ENCODE measurements at regions not wholly inside any gene's neighbourhood (a gene's known extent, or its start where the extent isn't known, plus 50 kb on each side); places are given as distances from the start of the nearest gene placed in this dataset.
A peak's percentile ranks its signal among the peaks of the same experiment; 100 is the strongest.

GRCh38 chr3:127488141-127488672 lies 102.3 kb downstream of the TPRA1 start:
- no peak overlapping the region for H3K4ac ChIP-seq (ENCODE audit: low read depth, low read length)
- no peaks in the 10 kb centered on the region for H3K9me3 ChIP-seq (ENCODE audit: control insufficient read depth, insufficient read depth, low read length)
- no peak overlapping the region for H3K9ac ChIP-seq (ENCODE audit: low read depth, low read length)
- H2AFZ ChIP-seq (replicated peaks; ENCODE audit: low read length, poor library complexity), result peak overlapping the region; percentile 33
- H4K8ac ChIP-seq (ENCODE audit: low read depth in 2 of 2, low read length in 2 of 2), result no peak overlapping the region
- no peak overlapping the region for H3K23ac ChIP-seq (ENCODE audit: low read depth, low read length)
- no peak overlapping the region for H3K18ac ChIP-seq (ENCODE audit: low read depth, low read length)
- H4K20me1 ChIP-seq (ENCODE audit: insufficient read depth, low read length), result no peaks in the 10 kb centered on the region
- BruUV-seq (replicated peaks), result no TSS peak
- no peak overlapping the region for H3K4me3 ChIP-seq (ENCODE audit: insufficient read depth, low read depth, low read length)
- 61% methylated on average over 2 of the region's 8 CpGs; no CpG with 5 or more reads in 1 of the 2 experiments for WGBS, 2 experiments (ENCODE audit: extremely low coverage in 2 of 2, insufficient read length in 1 of 2)
- H3K27me3 ChIP-seq (ENCODE audit: control insufficient read depth, insufficient read depth, low read length), result peaks cover 8% of the 10 kb centered on the region
- ATAC-seq (ENCODE audit: low read depth), result no peak
- POLR2A ChIA-PET (ENCODE audit: unreplicated experiment), result no interaction called here
- no peak overlapping the region for H4K91ac ChIP-seq (ENCODE audit: insufficient read depth, low read depth, low read length)
- no peak for TF ChIP-seq NFE2L2 (IDR thresholded peaks at IDR 0.05; ENCODE audit: low read depth, low read length)
- TF ChIP-seq, protein P1, sequence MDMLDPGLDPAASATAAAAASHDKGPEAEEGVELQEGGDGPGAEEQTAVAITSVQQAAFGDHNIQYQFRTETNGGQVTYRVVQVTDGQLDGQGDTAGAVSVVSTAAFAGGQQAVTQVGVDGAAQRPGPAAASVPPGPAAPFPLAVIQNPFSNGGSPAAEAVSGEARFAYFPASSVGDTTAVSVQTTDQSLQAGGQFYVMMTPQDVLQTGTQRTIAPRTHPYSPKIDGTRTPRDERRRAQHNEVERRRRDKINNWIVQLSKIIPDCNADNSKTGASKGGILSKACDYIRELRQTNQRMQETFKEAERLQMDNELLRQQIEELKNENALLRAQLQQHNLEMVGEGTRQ (IDR thresholded peaks at IDR 0.05; ENCODE audit: low read depth, low read length), result no peak
- TF ChIP-seq BHLHE40 (IDR thresholded peaks at IDR 0.05; ENCODE audit: low read depth, low read length), result no peak
- TF ChIP-seq CHD1 (IDR thresholded peaks at IDR 0.05; ENCODE audit: low read depth, low read length), result no peak
- TF ChIP-seq MAZ (IDR thresholded peaks at IDR 0.05; ENCODE audit: borderline replicate concordance, low read depth, low read length), result no peak
- TF ChIP-seq SMC3 (IDR thresholded peaks at IDR 0.05; ENCODE audit: low read depth, low read length), result no peak
- no peak for TF ChIP-seq CEBPB (IDR thresholded peaks at IDR 0.05; ENCODE audit: low read depth, low read length)
- TF ChIP-seq MAFK (IDR thresholded peaks at IDR 0.05; ENCODE audit: low read depth, low read length), result no peak
- no peak for TF ChIP-seq RCOR1 (IDR thresholded peaks at IDR 0.05; ENCODE audit: insufficient replicate concordance, low read length)
- no peak for TF ChIP-seq POLR2A (IDR thresholded peaks at IDR 0.05; ENCODE audit: low read depth, low read length)
- TF ChIP-seq MXI1 (IDR thresholded peaks at IDR 0.05; ENCODE audit: borderline replicate concordance, low read depth, low read length), result no peak
- TF ChIP-seq RAD21 (IDR thresholded peaks at IDR 0.05; ENCODE audit: low read length), result no peak
- TF ChIP-seq FOS (IDR thresholded peaks at IDR 0.05; ENCODE audit: low read depth, low read length), result no peak
- no peak overlapping the region for H2BK20ac ChIP-seq (ENCODE audit: low read depth, low read length)
- H2BK5ac ChIP-seq (ENCODE audit: low read depth, low read length, poor library complexity, severe bottlenecking), result no peak overlapping the region
- no peak overlapping the region for H3K56ac ChIP-seq (ENCODE audit: extremely low read depth, insufficient read depth, low read length)
- no peak overlapping the region for H3K14ac ChIP-seq (replicated peaks; ENCODE audit: low read depth, low read length)
- no peaks in the 10 kb centered on the region for H3K4me1 ChIP-seq (ENCODE audit: control insufficient read depth, insufficient read depth, low read length)
- CTCF ChIA-PET, result no interaction called here
- H2AK9ac ChIP-seq (replicated peaks; ENCODE audit: low read depth, low read length, poor library complexity), result no peak overlapping the region
- no peak overlapping the region for H4K5ac ChIP-seq (ENCODE audit: low read depth, low read length)
- no peak overlapping the region for H2AK5ac ChIP-seq (ENCODE audit: low read depth, low read length)
- in situ Hi-C loops (cut with MboI; ENCODE audit: low sequenced_read_pairs), result no loop called here
- no peaks in the 10 kb centered on the region for H3K79me1 ChIP-seq (ENCODE audit: low read depth in 1 of 2, low read length in 2 of 2)
- intact Hi-C loops (cut with micrococcal nuclease), result no loop called here
- H2BK15ac ChIP-seq (ENCODE audit: low read depth, low read length), result no peak overlapping the region
- H3K36me3 ChIP-seq (ENCODE audit: control insufficient read depth, insufficient read depth, low read length), result no peaks in the 10 kb centered on the region
- H3K4me2 ChIP-seq (ENCODE audit: low read depth, low read length), result no peak overlapping the region
- no peak overlapping the region for H3K27ac ChIP-seq (ENCODE audit: insufficient read depth, low read length)
- no peak overlapping the region for H2BK120ac ChIP-seq (ENCODE audit: low read depth, low read length)
- H3K9me1 ChIP-seq (ENCODE audit: insufficient read depth, low read length), result no peaks in the 10 kb centered on the region
- dilution Hi-C loops (cut with HindIII; ENCODE audit: low sequenced_read_pairs, unreplicated experiment), result no loop called here
- no peak for DNase-seq

Measured in IMR-90 (cell line).